Tibial artery (tissue), 4 donors: ENCODE measurements at regions not wholly inside any gene's neighbourhood (a gene's known extent, or its start where the extent isn't known, plus 50 kb on each side); places are given as distances from the start of the nearest gene placed in this dataset.

Experiments
- DNase-seq, 2 donors: peaks; one replicate each; pipeline ENCODE4 v3.0.0-alpha.2; 2019
- H3K27ac ChIP-seq, 2 donors: fragments of 200-600 bp; sonication (generic) in 1 of 2; 1 replicate in 1 of 2; 2 replicates in 1 of 2; pipeline ENCODE4 v1.5.1; 2018 to 2019; ENCODE audit warnings: mild to moderate bottlenecking in 1 of 2
- H3K27me3 ChIP-seq, 2 donors: fragments of 200-600 bp; sonication (generic) in 1 of 2; one replicate each; pipeline versions ENCODE4 v1.5.1 to v1.6.0; 2016 to 2019
- H3K36me3 ChIP-seq, 3 donors: fragments of 200-600 bp; sonication (generic) in 2 of 3; one replicate each; pipeline ENCODE4 v1.5.1; 2016 to 2019; ENCODE audit warnings: mild to moderate bottlenecking in 2 of 3
- H3K4me1 ChIP-seq, 4 donors: fragments of 200-600 bp; sonication (generic) in 2 of 4; 1 replicate in 3 of 4; 2 replicates in 1 of 4; pipeline ENCODE4 v1.5.1; 2016 to 2019
- H3K4me3 ChIP-seq, 2 donors: fragments of 200-600 bp; sonication (generic) in 1 of 2; 1 replicate in 1 of 2; 2 replicates in 1 of 2; pipeline ENCODE4 v1.5.1; 2018 to 2019; ENCODE audit warnings: mild to moderate bottlenecking in 2 of 2
- H3K9me3 ChIP-seq, 3 donors: fragments of 200-600 bp; sonication (generic) in 1 of 3; one replicate each; pipeline ENCODE4 v1.5.1; 2016 to 2019
- CTCF ChIP-seq, 2 experiments: fragments of 200-600 bp in 1 of 2; fragments of 450-650 bp in 1 of 2; IDR thresholded peaks; one replicate each; pipeline ENCODE4 v1.5.1; 2017 to 2019; ENCODE audit warnings: antibody characterized with exemption in 2 of 2, mild to moderate bottlenecking in 1 of 2, moderate library complexity in 1 of 2
- intact Hi-C: fragments of 100-400 bp; cut with DNase I; formaldehyde crosslinking; loops from one replicate; pipeline ENCODE4 v1.15.0; 2023; ENCODE audit warnings: low total_unique reads

- H3K27ac ChIP-seq = no peak overlapping the region
These were observed 86.5 kb upstream of the ABCC4 start for GRCh38 chr13:95387733-95388207.

GRCh38 chr13:95388420-95389079 is 87.3 kb upstream of the ABCC4 start:
- Histone ChIP-seq H3K27ac (no peak overlapping the region), H3K36me3 (no peaks in the 10 kb centered on the region), H3K27me3 (peaks cover 0 to 3% of the 10 kb centered on the region in 2 donors), H3K4me3 (no peak overlapping the region), H3K4me1 (peaks cover 0 to 8% (median 1%) of the 10 kb centered on the region in 4 donors), H3K9me3 (no peaks in the 10 kb centered on the region)
- DNase-seq = no peak
- intact Hi-C loops = no loop called here
- no peak for TF ChIP-seq CTCF (IDR thresholded peaks at IDR 0.05)

More at GRCh38 chr13:95387733-95388207, 86.5 kb upstream of the ABCC4 start:
- Histone ChIP-seq H3K9me3 (no peaks in the 10 kb centered on the region), H3K4me3 (no peak overlapping the region), H3K4me1 (peaks cover 0 to 8% (median 1%) of the 10 kb centered on the region in 4 donors), H3K27me3 (peaks cover 0 to 3% of the 10 kb centered on the region in 2 donors), H3K36me3 (no peaks in the 10 kb centered on the region)
- no peak for DNase-seq
- intact Hi-C loops = no loop called here
- TF ChIP-seq CTCF (IDR thresholded peaks at IDR 0.05) = no peak

- H3K9me3 ChIP-seq = no peaks in the 10 kb centered on the region
- no peak overlapping the region for H3K4me3 ChIP-seq
- no peaks in the 10 kb centered on the region for H3K27me3 ChIP-seq
- no peak for TF ChIP-seq CTCF (IDR thresholded peaks at IDR 0.05)
- intact Hi-C loops = no loop called here
- no peaks in the 10 kb centered on the region for H3K36me3 ChIP-seq
- DNase-seq = no peak
- H3K4me1 ChIP-seq = peaks cover 0 to 8% (median 1%) of the 10 kb centered on the region in 4 donors
- H3K27ac ChIP-seq = no peak overlapping the region
These were observed 90.1 kb upstream of the ABCC4 start for GRCh38 chr13:95391362-95391761.

- Histone ChIP-seq H3K27ac (no peak overlapping the region), H3K4me3 (no peak overlapping the region), H3K36me3 (no peaks in the 10 kb centered on the region), H3K27me3 (no peaks in the 10 kb centered on the region), H3K4me1 (peaks cover 0 to 8% (median 1%) of the 10 kb centered on the region in 4 donors), H3K9me3 (no peaks in the 10 kb centered on the region)
- TF ChIP-seq CTCF (IDR thresholded peaks at IDR 0.05) = no peak
- intact Hi-C loops = no loop called here
- no peak for DNase-seq
These were observed 90.5 kb upstream of the ABCC4 start for GRCh38 chr13:95391785-95392184.

- Histone ChIP-seq H3K36me3 (no peaks in the 10 kb centered on the region), H3K4me3 (no peak overlapping the region), H3K9me3 (no peaks in the 10 kb centered on the region), H3K27ac (no peak overlapping the region), H3K27me3 (no peaks in the 10 kb centered on the region), H3K4me1 (peaks cover 0 to 4% (median under 1%) of the 10 kb centered on the region in 4 donors)
- TF ChIP-seq CTCF (IDR thresholded peaks at IDR 0.05) = no peak
- intact Hi-C loops = no loop called here
- no peak for DNase-seq
These were observed 91.3 kb upstream of the ABCC4 start for GRCh38 chr13:95392597-95392996.
